ENCODE measurements at regions not wholly inside any gene's neighbourhood (a gene's known extent, or its start where the extent isn't known, plus 50 kb on each side); places are given as distances from the start of the nearest gene placed in this dataset.

DNA sequence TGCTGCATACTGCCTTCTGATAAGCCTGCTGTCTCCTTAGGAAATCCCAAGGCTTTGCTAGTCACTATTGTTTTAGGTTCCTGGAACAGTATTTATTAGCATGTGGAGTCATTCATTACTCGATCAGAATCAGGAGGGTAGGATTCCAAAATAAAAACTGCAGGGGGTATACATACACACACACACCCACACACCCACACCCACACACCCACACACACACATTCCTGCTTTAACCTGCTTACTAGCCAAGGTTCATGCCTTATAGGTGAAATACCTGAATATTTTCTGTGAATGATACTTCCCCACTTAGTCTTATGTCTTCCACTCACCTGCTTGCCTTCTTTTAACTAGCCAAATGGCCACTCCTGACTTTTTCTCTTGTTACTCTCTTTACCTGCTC lies 325.1 kb downstream of the ADGRL2 start:
- no peak for DNase-seq
- Histone ChIP-seq H3K4me3 (no peak overlapping the region), H3K36me3 (no peaks in the 10 kb centered on the region), H3K27me3 (no peaks in the 10 kb centered on the region), H3K4me1 (no peaks in the 10 kb centered on the region), H3K27ac (no peak overlapping the region), H3K9me3 (no peaks in the 10 kb centered on the region)
- no peak for TF ChIP-seq EP300 (IDR thresholded peaks at IDR 0.05; ENCODE audit: low read depth)
- TF ChIP-seq, protein P1, sequence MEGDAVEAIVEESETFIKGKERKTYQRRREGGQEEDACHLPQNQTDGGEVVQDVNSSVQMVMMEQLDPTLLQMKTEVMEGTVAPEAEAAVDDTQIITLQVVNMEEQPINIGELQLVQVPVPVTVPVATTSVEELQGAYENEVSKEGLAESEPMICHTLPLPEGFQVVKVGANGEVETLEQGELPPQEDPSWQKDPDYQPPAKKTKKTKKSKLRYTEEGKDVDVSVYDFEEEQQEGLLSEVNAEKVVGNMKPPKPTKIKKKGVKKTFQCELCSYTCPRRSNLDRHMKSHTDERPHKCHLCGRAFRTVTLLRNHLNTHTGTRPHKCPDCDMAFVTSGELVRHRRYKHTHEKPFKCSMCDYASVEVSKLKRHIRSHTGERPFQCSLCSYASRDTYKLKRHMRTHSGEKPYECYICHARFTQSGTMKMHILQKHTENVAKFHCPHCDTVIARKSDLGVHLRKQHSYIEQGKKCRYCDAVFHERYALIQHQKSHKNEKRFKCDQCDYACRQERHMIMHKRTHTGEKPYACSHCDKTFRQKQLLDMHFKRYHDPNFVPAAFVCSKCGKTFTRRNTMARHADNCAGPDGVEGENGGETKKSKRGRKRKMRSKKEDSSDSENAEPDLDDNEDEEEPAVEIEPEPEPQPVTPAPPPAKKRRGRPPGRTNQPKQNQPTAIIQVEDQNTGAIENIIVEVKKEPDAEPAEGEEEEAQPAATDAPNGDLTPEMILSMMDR (IDR thresholded peaks at IDR 0.05), result no peak
- no peak for TF ChIP-seq POLR2AphosphoS5 (IDR thresholded peaks at IDR 0.05)
- no peak for TF ChIP-seq POLR2A (IDR thresholded peaks at IDR 0.05)
- WGBS, 2 donors (ENCODE audit: low coverage in 1 of 2), result 68% methylated on average over 1 of the region's 1 CpG; no CpG with 5 or more reads in 1 of the 2 donors
- in situ Hi-C loops (cut with MboI; ENCODE audit: low pct_ligation_motif_present in 1 of 4, low pct_unique_long_range_greater_than_20kb in 1 of 4, low sequenced_read_pairs in 3 of 4), result no loop called here
- intact Hi-C loops (cut with DNase I; ENCODE audit: low total_unique reads), result no loop called here

DNA sequence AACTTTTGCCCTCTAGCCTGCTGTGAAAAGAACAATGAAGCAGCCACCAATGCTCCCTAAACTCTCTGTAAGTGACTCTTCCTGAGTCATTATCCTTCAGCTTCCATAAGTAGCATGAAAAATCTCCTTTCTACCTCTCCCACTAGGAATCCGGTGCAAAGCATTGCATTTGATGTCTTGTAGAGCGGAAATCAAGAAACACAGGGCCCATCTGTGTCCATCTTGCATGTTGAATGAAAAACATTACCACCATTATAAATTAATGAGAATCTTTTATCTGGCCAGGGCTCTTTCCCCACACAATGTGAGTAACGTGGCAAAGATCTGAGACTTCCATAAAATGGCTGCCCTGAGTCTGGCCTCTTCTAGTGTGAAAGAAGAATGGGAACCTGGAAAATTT lies 324.4 kb downstream of the ADGRL2 start:
- TF ChIP-seq, protein P1 (IDR thresholded peaks at IDR 0.05), result no peak
- TF ChIP-seq POLR2A (IDR thresholded peaks at IDR 0.05) (no peak), POLR2AphosphoS5 (IDR thresholded peaks at IDR 0.05) (no peak), EP300 (IDR thresholded peaks at IDR 0.05; ENCODE audit: low read depth) (no peak)
- no peaks in the 10 kb centered on the region for H3K27me3 ChIP-seq
- H3K4me3 ChIP-seq, result no peak overlapping the region
- no peaks in the 10 kb centered on the region for H3K4me1 ChIP-seq
- H3K36me3 ChIP-seq, result no peaks in the 10 kb centered on the region
- in situ Hi-C loops (cut with MboI; ENCODE audit: low pct_ligation_motif_present in 1 of 4, low pct_unique_long_range_greater_than_20kb in 1 of 4, low sequenced_read_pairs in 3 of 4) (no loop called here), intact Hi-C loops (cut with DNase I; ENCODE audit: low total_unique reads) (no loop called here)
- no peak for DNase-seq
- H3K27ac ChIP-seq, result no peak overlapping the region
- no peaks in the 10 kb centered on the region for H3K9me3 ChIP-seq
- WGBS, 2 donors (ENCODE audit: low coverage in 1 of 2), result 71 to 88% methylated on average over 3 of the region's 3 CpGs

DNA sequence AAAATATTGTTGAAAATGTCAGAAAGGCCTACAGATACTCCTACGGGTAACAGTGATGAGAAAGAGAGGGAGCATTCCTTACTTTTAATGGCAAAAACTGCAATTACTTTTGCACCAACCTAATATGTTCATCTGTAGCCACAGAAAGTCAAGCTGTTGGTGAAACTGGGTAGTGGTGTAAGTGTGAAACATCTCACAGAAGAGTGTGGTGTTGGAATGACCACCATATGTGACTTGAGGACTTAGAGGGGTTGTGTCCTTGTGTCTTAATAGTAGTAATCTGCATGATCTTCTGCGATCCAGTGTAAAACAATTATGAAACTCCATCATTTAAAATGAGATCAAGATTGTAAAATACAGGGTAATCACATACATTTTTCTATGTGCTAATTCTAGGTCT lies 320.7 kb downstream of the ADGRL2 start:
- DNase-seq, result no peak
- no peaks in the 10 kb centered on the region for H3K36me3 ChIP-seq
- H3K27me3 ChIP-seq, result no peaks in the 10 kb centered on the region
- no peaks in the 10 kb centered on the region for H3K9me3 ChIP-seq
- no peak overlapping the region for H3K27ac ChIP-seq
- H3K4me3 ChIP-seq, result no peak overlapping the region
- WGBS, 2 donors (ENCODE audit: low coverage in 1 of 2), result 91 to 95% methylated on average over 2 of the region's 2 CpGs
- no peaks in the 10 kb centered on the region for H3K4me1 ChIP-seq
- in situ Hi-C loops (cut with MboI; ENCODE audit: low pct_ligation_motif_present in 1 of 4, low pct_unique_long_range_greater_than_20kb in 1 of 4, low sequenced_read_pairs in 3 of 4), result no loop called here
- TF ChIP-seq POLR2A (IDR thresholded peaks at IDR 0.05) (no peak), POLR2AphosphoS5 (IDR thresholded peaks at IDR 0.05) (no peak), EP300 (IDR thresholded peaks at IDR 0.05; ENCODE audit: low read depth) (no peak)
- TF ChIP-seq, protein P1 (IDR thresholded peaks at IDR 0.05), result no peak
- intact Hi-C loops (cut with DNase I; ENCODE audit: low total_unique reads), result no loop called here

DNA sequence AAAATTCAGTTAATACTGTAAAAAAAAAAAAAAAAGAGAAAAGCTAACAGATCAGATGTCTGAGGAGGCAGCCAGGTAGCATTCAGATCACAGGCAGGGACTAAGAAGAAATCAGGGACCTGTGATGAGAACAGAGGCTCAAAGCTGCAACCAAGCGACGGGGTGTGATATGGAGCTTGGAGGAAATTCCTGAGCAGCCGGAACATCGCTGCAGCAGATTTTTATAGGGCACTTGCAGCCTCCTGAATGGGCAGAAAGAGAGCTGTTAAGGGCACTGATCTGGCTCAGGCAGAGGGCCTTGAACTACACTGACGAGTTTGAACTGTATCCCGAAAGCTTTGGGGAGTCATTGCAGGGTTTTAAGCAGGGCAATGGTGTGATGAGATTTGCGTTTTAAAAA lies 315.4 kb downstream of the ADGRL2 start:
- Histone ChIP-seq H3K4me1 (no peaks in the 10 kb centered on the region), H3K27me3 (no peaks in the 10 kb centered on the region), H3K27ac (no peak overlapping the region), H3K4me3 (no peak overlapping the region), H3K9me3 (no peaks in the 10 kb centered on the region), H3K36me3 (no peaks in the 10 kb centered on the region)
- in situ Hi-C loops (cut with MboI; ENCODE audit: low pct_ligation_motif_present in 1 of 4, low pct_unique_long_range_greater_than_20kb in 1 of 4, low sequenced_read_pairs in 3 of 4), result no loop called here
- DNase-seq, result no peak
- intact Hi-C loops (cut with DNase I; ENCODE audit: low total_unique reads), result no loop called here
- WGBS, 2 donors (ENCODE audit: low coverage in 1 of 2), result 72 to 85% methylated on average over 6 to 7 of the region's 7 CpGs
- no peak for TF ChIP-seq POLR2A (IDR thresholded peaks at IDR 0.05)

DNA sequence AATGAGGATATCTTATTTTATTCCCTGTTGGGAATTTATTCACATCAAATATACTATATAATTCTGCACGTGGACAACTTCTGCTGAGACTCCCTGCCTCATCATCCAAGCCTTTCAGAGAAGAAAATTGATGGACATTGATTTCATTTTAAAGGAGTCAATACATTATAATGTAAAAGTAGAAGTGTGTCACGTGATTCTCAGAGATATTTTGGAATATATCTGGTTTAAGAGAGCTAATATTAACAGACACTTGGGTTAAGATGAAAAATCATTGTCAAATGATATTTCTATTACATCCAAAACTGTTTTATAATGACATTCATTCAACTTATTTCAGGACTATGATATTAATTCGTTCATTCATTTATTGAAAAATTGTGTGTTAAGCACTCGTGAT lies 314.2 kb downstream of the ADGRL2 start:
- peaks cover 0 to 6% (median 2%) of the 10 kb centered on the region in 4 donors for H3K4me1 ChIP-seq
- intact Hi-C loops (cut with DNase I; ENCODE audit: low total_unique reads), result no loop called here
- no peaks in the 10 kb centered on the region for H3K9me3 ChIP-seq
- 78 to 80% methylated on average over 4 of the region's 4 CpGs for WGBS, 2 donors (ENCODE audit: low coverage in 1 of 2)
- H3K4me3 ChIP-seq, result no peak overlapping the region
- no peaks in the 10 kb centered on the region for H3K27me3 ChIP-seq
- DNase-seq, result no peak
- TF ChIP-seq, protein P1 (IDR thresholded peaks at IDR 0.05), result no peak
- TF ChIP-seq EP300 (IDR thresholded peaks at IDR 0.05; ENCODE audit: low read depth) (no peak), POLR2A (IDR thresholded peaks at IDR 0.05) (no peak), POLR2AphosphoS5 (IDR thresholded peaks at IDR 0.05) (no peak)
- H3K27ac ChIP-seq, result no peak overlapping the region
- no peaks in the 10 kb centered on the region for H3K36me3 ChIP-seq
- in situ Hi-C loops (cut with MboI; ENCODE audit: low pct_ligation_motif_present in 1 of 4, low pct_unique_long_range_greater_than_20kb in 1 of 4, low sequenced_read_pairs in 3 of 4), result no loop called here
